SK-N-SH (cell line): ENCODE measurements at regions not wholly inside any gene's neighbourhood (a gene's known extent, or its start where the extent isn't known, plus 50 kb on each side); places are given as distances from the start of the nearest gene placed in this dataset.

Experiments used
- CTCF ChIA-PET: fragments of 300-600, 350-600 bp; formaldehyde crosslinking; extraction: SDS; loops from one replicate; lab custom pipeline; 2021; lab: Yijun Ruan, JAX
- POLR2A ChIA-PET: fragments of 350-600 bp; sonication (Branson Sonifier 250); formaldehyde crosslinking; extraction: SDS; loops from one replicate; lab custom pipeline; 2020; ENCODE audit warnings: antibody characterized with exemption, inconsistent platforms; lab: Yijun Ruan, JAX
- DNase-seq: peaks from one replicate; pipeline ENCODE4 v3.0.0; 2012
- H2AFZ ChIP-seq: fragments of 200-600 bp; sonication (generic); 2 replicates; pipeline ENCODE4 v1.8.1; 2016; ENCODE audit warnings: antibody characterized with exemption, mild to moderate bottlenecking, low read depth
- H3F3A ChIP-seq: fragments of 200-600 bp; sonication (generic); replicated peaks from 2 replicates; pipeline ENCODE3; 2016; ENCODE audit warnings: antibody characterized with exemption, mild to moderate bottlenecking; ENCODE audit not compliant: insufficient read depth
- H3K27ac ChIP-seq, 2 experiments: fragments of 200-500 bp in 1 of 2; fragments of 200-600 bp in 1 of 2; sonication (Bioruptor generic) in 1 of 2; sonication (generic), shearing (Covaris generic) in 1 of 2; 2 replicates each; pipeline versions ENCODE4 v1.5.1 to v1.6.1; 2014 to 2016; ENCODE audit warnings: low read depth in 2 of 2, inconsistent platforms in 1 of 2, low read length in 1 of 2, mild to moderate bottlenecking in 1 of 2, mixed read lengths in 1 of 2
- H3K27me3 ChIP-seq: fragments of 200-600 bp; sonication (generic), shearing (Covaris generic); 2 replicates; pipeline ENCODE4 v1.6.1; 2016; ENCODE audit warnings: mixed run types; ENCODE audit not compliant: insufficient read depth
- H3K36me3 ChIP-seq, 2 experiments: fragments of 200-500 bp in 1 of 2; fragments of 200-600 bp in 1 of 2; sonication (Bioruptor generic) in 1 of 2; sonication (generic) in 1 of 2; replicated peaks in 1 of 2; 2 replicates each; pipeline versions ENCODE3 to v1.5.1; 2014 to 2016; ENCODE audit warnings: low read length in 1 of 2, mild to moderate bottlenecking in 1 of 2; ENCODE audit not compliant: insufficient read depth in 2 of 2, control insufficient read depth in 1 of 2
- H3K4me1 ChIP-seq, 2 experiments: fragments of 200-500 bp in 1 of 2; fragments of 200-600 bp in 1 of 2; sonication (Bioruptor generic) in 1 of 2; sonication (generic), shearing (Covaris generic) in 1 of 2; 2 replicates each; pipeline versions ENCODE4 v1.5.1 to v1.6.1; 2014 to 2016; ENCODE audit warnings: low read depth in 1 of 2, low read length in 1 of 2, mixed run types in 1 of 2; ENCODE audit not compliant: insufficient read depth in 2 of 2, control insufficient read depth in 1 of 2
- H3K4me2 ChIP-seq: fragments of 200-600 bp; sonication (generic), shearing (Covaris generic); 2 replicates; pipeline ENCODE4 v1.6.1; 2017; ENCODE audit warnings: mixed run types
- H3K4me3 ChIP-seq, 2 experiments: fragments of 200-500 bp in 1 of 2; fragments of 200-600 bp in 1 of 2; sonication (Bioruptor generic) in 1 of 2; sonication (generic), shearing (Covaris generic) in 1 of 2; 2 replicates each; pipeline versions ENCODE4 v1.5.1 to v1.8.1; 2014 to 2016; ENCODE audit warnings: low read depth in 2 of 2, inconsistent platforms in 1 of 2, low read length in 1 of 2, mild to moderate bottlenecking in 1 of 2, mixed read lengths in 1 of 2, moderate library complexity in 1 of 2
- H3K79me2 ChIP-seq: fragments of 200-600 bp; sonication (generic); 2 replicates; pipeline ENCODE4 v1.8.1; 2017; ENCODE audit warnings: mild to moderate bottlenecking; ENCODE audit not compliant: insufficient read depth
- H3K9ac ChIP-seq: fragments of 200-600 bp; sonication (generic); 2 replicates; pipeline ENCODE4 v1.6.1; 2017; ENCODE audit warnings: mixed run types
- H3K9me2 ChIP-seq: fragments of 200-600 bp; sonication (generic); 2 replicates; pipeline ENCODE4 v1.6.1; 2017; ENCODE audit warnings: mixed run types
- H3K9me3 ChIP-seq: fragments of 200-600 bp; sonication (generic); 2 replicates; pipeline ENCODE4 v1.6.1; 2017; ENCODE audit warnings: mixed run types, mild to moderate bottlenecking, moderate library complexity
- H4K20me1 ChIP-seq: fragments of 200-600 bp; sonication (generic); 2 replicates; pipeline ENCODE4 v1.6.1; 2017; ENCODE audit warnings: mild to moderate bottlenecking, mixed run types; ENCODE audit not compliant: insufficient read depth
- CHD2 ChIP-seq: fragments of 150-350 bp; IDR thresholded peaks from 2 replicates; pipeline ENCODE4 v1.6.1; 2018; ENCODE audit warnings: low read length; ENCODE audit not compliant: partially characterized antibody
- ELF1 ChIP-seq: IDR thresholded peaks from 2 replicates; pipeline ENCODE4 v1.4.0; 2012
- EZH2phosphoT487 ChIP-seq: fragments of 200-600 bp; sonication (generic); IDR thresholded peaks from 2 replicates; pipeline ENCODE4 v1.6.1; 2017; ENCODE audit warnings: low read depth, mixed run types, mild to moderate bottlenecking, antibody characterized with exemption, moderate library complexity, borderline replicate concordance
- FOSL2 ChIP-seq: IDR thresholded peaks from 2 replicates; pipeline ENCODE4 v1.4.0; 2012; ENCODE audit warnings: low read depth, mild to moderate bottlenecking, moderate library complexity, borderline replicate concordance
- FOXJ3 ChIP-seq: sonication (generic); formaldehyde crosslinking; IDR thresholded peaks from 2 replicates; pipeline ENCODE4 v1.5.1; 2020; ENCODE audit warnings: mild to moderate bottlenecking, missing genetic modification reagents
- FOXM1 ChIP-seq: IDR thresholded peaks from 2 replicates; pipeline ENCODE4 v1.4.0; 2012; ENCODE audit warnings: low read depth, mild to moderate bottlenecking
- GABPA ChIP-seq: IDR thresholded peaks from 2 replicates; pipeline ENCODE4 v1.4.0; 2012; ENCODE audit warnings: low read depth, mild to moderate bottlenecking
- MAX ChIP-seq: IDR thresholded peaks from 2 replicates; pipeline ENCODE4 v1.4.0; 2012; ENCODE audit warnings: low read depth
- MXI1 ChIP-seq: IDR thresholded peaks from 2 replicates; pipeline ENCODE4 v1.6.1; 2012; ENCODE audit warnings: mild to moderate bottlenecking, low read depth, low read length, improper control_type of control experiment
- NFIC ChIP-seq: IDR thresholded peaks from 2 replicates; pipeline ENCODE4 v1.4.0; 2012; ENCODE audit warnings: borderline replicate concordance
- NRF1 ChIP-seq: IDR thresholded peaks from 2 replicates; pipeline ENCODE4 v1.6.1; 2012; ENCODE audit warnings: low read depth, mild to moderate bottlenecking, low read length
- PBX3 ChIP-seq: IDR thresholded peaks from 2 replicates; pipeline ENCODE4; 2012
- RXRA ChIP-seq: IDR thresholded peaks from 2 replicates; pipeline ENCODE4 v1.4.0; 2012; ENCODE audit warnings: low read depth, mild to moderate bottlenecking, borderline replicate concordance
- TAF1 ChIP-seq: IDR thresholded peaks from 2 replicates; pipeline ENCODE4 v1.6.1; 2012; ENCODE audit warnings: low read depth, mild to moderate bottlenecking, low read length, moderate library complexity, borderline replicate concordance
- TEAD4 ChIP-seq: IDR thresholded peaks from 2 replicates; pipeline ENCODE4 v1.4.0; 2012; ENCODE audit warnings: mild to moderate bottlenecking, borderline replicate concordance; ENCODE audit not compliant: insufficient read depth
- USF1 ChIP-seq: IDR thresholded peaks from 2 replicates; pipeline ENCODE4 v1.4.0; 2012; ENCODE audit warnings: low read depth, borderline replicate concordance
- YY1 ChIP-seq: IDR thresholded peaks from 2 replicates; pipeline ENCODE4 v1.4.0; 2012; ENCODE audit warnings: low read depth, mild to moderate bottlenecking
- ZBTB33 ChIP-seq: IDR thresholded peaks from 2 replicates; pipeline ENCODE4 v1.4.0; 2012; ENCODE audit warnings: low read depth, borderline replicate concordance
- WGBS: methylation state at CpG from one replicate; pipeline ENCODE4 v1.1.6; 2017; ENCODE audit warnings: low lambda C conversion rate; 5-methylcytosine and 5-hydroxymethylcytosine counted together

- no peak overlapping the region for H3K27ac ChIP-seq
- ChIA-PET POLR2A (no interaction called here), CTCF (no interaction called here)
- no peaks in the 10 kb centered on the region for H3K9me2 ChIP-seq
- H3K4me2 ChIP-seq: peak overlapping the region; percentile 40; the same call in 1 of the 2 replicates
- H3K79me2 ChIP-seq: no peaks in the 10 kb centered on the region
- no peaks in the 10 kb centered on the region for H3F3A ChIP-seq
- H3K9ac ChIP-seq: no peak overlapping the region
- no peaks in the 10 kb centered on the region for H4K20me1 ChIP-seq
- no peaks in the 10 kb centered on the region for H3K27me3 ChIP-seq
- H3K4me1 ChIP-seq: no peaks in the 10 kb centered on the region
- H3K4me3 ChIP-seq: peak overlapping the region in 1 of 2 experiments; percentile 43; a peak in 1 of 4 replicates
- TF ChIP-seq TEAD4 (no peak), MAX (no peak), NFIC (no peak), GABPA (no peak), RXRA (no peak), ELF1 (no peak), PBX3 (no peak), TAF1 (no peak), ZBTB33 (no peak), CHD2 (no peak), FOSL2 (no peak), FOXM1 (no peak), USF1 (no peak), NRF1 (no peak), FOXJ3 (CRISPR knock-in tag) (no peak), YY1 (no peak), EZH2phosphoT487 (no peak), MXI1 (no peak)
- DNase-seq: no peak
- 5% methylated on average over 5 of the region's 5 CpGs for WGBS
- no peaks in the 10 kb centered on the region for H3K36me3 ChIP-seq
- no peak overlapping the region for H2AFZ ChIP-seq
- no peaks in the 10 kb centered on the region for H3K9me3 ChIP-seq
Observed at GRCh38 chr17:14525551-14526455, 224.9 kb downstream of the HS3ST3B1 start.
